ENCODE measurements at regions not wholly inside any gene's neighbourhood (a gene's known extent, or its start where the extent isn't known, plus 50 kb on each side); places are given as distances from the start of the nearest gene placed in this dataset.

DNA sequence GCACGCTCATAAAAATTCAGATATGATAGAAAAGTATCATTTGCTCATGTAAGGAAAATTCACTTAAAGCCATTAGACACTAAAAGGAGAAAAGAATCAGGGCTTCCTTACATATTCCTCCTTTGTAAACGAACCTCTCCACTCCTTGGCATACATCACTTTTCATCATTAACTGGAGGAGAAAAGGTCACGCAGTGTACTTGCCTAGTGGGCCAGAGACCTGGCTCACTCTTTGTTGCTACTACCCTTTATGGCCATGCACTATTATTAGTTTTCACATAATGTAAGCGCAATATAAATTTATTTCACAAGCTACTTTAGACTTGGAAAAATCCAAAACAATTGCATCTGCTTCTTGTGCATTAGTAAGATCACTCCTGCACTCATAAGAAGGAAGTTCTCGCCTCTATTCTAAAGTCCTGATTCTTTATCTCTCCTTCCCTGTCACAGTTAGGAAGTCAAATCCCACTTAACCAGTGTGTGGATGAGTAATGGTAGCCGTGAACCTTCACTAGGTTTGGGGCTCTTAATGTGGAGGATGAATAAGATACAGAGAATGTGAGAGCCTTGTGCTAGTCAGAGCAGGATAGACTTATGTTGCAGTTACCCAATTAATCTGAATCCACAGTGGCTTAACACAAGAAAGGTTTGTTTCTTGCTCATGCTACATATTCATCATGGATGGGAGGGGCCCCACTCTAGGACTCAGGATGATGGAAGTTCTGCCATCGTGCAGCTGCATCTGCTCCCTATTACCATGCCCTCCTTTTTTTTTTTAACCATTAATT is 115.0 kb upstream of the GLS start:
- TF ChIP-seq, protein P1, sequence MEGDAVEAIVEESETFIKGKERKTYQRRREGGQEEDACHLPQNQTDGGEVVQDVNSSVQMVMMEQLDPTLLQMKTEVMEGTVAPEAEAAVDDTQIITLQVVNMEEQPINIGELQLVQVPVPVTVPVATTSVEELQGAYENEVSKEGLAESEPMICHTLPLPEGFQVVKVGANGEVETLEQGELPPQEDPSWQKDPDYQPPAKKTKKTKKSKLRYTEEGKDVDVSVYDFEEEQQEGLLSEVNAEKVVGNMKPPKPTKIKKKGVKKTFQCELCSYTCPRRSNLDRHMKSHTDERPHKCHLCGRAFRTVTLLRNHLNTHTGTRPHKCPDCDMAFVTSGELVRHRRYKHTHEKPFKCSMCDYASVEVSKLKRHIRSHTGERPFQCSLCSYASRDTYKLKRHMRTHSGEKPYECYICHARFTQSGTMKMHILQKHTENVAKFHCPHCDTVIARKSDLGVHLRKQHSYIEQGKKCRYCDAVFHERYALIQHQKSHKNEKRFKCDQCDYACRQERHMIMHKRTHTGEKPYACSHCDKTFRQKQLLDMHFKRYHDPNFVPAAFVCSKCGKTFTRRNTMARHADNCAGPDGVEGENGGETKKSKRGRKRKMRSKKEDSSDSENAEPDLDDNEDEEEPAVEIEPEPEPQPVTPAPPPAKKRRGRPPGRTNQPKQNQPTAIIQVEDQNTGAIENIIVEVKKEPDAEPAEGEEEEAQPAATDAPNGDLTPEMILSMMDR (IDR thresholded peaks at IDR 0.05): no peak
- no peak for TF ChIP-seq POLR2A (IDR thresholded peaks at IDR 0.05)
